Left colon (tissue), 2 donors: ENCODE measurements at regions not wholly inside any gene's neighbourhood (a gene's known extent, or its start where the extent isn't known, plus 50 kb on each side); places are given as distances from the start of the nearest gene placed in this dataset.
"Not testable (repeated sequence)": the region's sequence is repeated elsewhere in the genome, so short reads cannot be mapped to it uniquely, and the experiment has no call there.

Experiments used
- ATAC-seq: fragments of 200-7000 bp; cut with Tn5 transposase; one replicate; pipeline ENCODE4 v1.9.1; 2020; ENCODE audit warnings: mild to moderate bottlenecking, moderate library complexity
- DNase-seq, 2 donors: peaks; one replicate each; pipeline ENCODE4 v3.0.0-alpha.2; 2020
- intact Hi-C, 2 donors: fragments of 100-400 bp; cut with DNase I in 1 of 2; cut with micrococcal nuclease in 1 of 2; formaldehyde crosslinking; loops; one replicate each; pipeline versions ENCODE4 v1.11.2 to v1.14.0; 2022; cut with DNase I, micrococcal nuclease
- donor health status: DM: no; HTN: no; CAD: no.
- donor health status: DM: yes; HTN: yes; CAD: no.

GRCh38 chr12:125330645-125331341 lies 265.6 kb downstream of the AACS start:
- intact Hi-C loops: no loop called here
- ATAC-seq (peak; percentile 98), DNase-seq (peak; percentile 30 to 73)

GRCh38 chr12:125331342-125332052 lies 266.3 kb downstream of the AACS start:
- intact Hi-C loops: no loop called here
- ATAC-seq (peak; percentile 75), DNase-seq (peak in 1 of 2 donors; percentile 16)

- no peak for ATAC-seq
- intact Hi-C loops: no loop called here
- no peak for DNase-seq
Observed at GRCh38 chr12:125332900-125333299, 267.7 kb downstream of the AACS start.

- ATAC-seq (no peak), DNase-seq (no peak)
- intact Hi-C loops: no loop called here
Observed at GRCh38 chr12:125336246-125336645, 271.0 kb downstream of the AACS start.

- ATAC-seq: peak; percentile 91
- intact Hi-C loops: no loop called here
- DNase-seq: peak; percentile 29 to 35
Observed at GRCh38 chr12:125340791-125341190, 275.6 kb downstream of the AACS start.

- ATAC-seq (peak; percentile 84), DNase-seq (peak in 1 of 2 donors; percentile 7)
- intact Hi-C loops: no loop called here
Observed at GRCh38 chr12:125341422-125341821, 276.2 kb downstream of the AACS start.

GRCh38 chr12:125343649-125344048 lies 278.4 kb downstream of the AACS start:
- intact Hi-C loops: no loop called here
- DNase-seq (no peak), ATAC-seq (no peak)

GRCh38 chr12:125346362-125346761 lies 281.1 kb downstream of the AACS start:
- peak; percentile 35 for ATAC-seq
- no peak for DNase-seq
- intact Hi-C loops: no loop called here

- ATAC-seq (no peak), DNase-seq (no peak)
- intact Hi-C loops: no loop called here
Observed at GRCh38 chr12:125351788-125352187, 286.6 kb downstream of the AACS start.

GRCh38 chr12:125353002-125353401 lies 287.8 kb downstream of the AACS start:
- ATAC-seq, DNase-seq, intact Hi-C loops: not testable (repeated sequence)

- no peak for ATAC-seq
- no peak for DNase-seq
- intact Hi-C loops: no loop called here
Observed at GRCh38 chr12:125353871-125354270, 288.6 kb downstream of the AACS start.

- DNase-seq (no peak), ATAC-seq (no peak)
- intact Hi-C loops: no loop called here
Observed at GRCh38 chr12:125355614-125356013, 290.4 kb downstream of the AACS start.

- DNase-seq: no peak
- intact Hi-C loops: no loop called here
- no peak for ATAC-seq
Observed at GRCh38 chr12:125356111-125356510, 290.9 kb downstream of the AACS start.

- DNase-seq (no peak), ATAC-seq (no peak)
- intact Hi-C loops: no loop called here
Observed at GRCh38 chr12:125357561-125357960, 292.3 kb downstream of the AACS start.

GRCh38 chr12:125360540-125360939 lies 295.3 kb downstream of the AACS start:
- ATAC-seq: no peak
- DNase-seq: no peak
- intact Hi-C loops: no loop called here

GRCh38 chr12:125371033-125371432 lies 305.8 kb downstream of the AACS start:
- ATAC-seq (no peak), DNase-seq (no peak)
- intact Hi-C loops: no loop called here

- intact Hi-C loops: no loop called here
Observed at GRCh38 chr12:125372085-125372484, 306.9 kb downstream of the AACS start.

GRCh38 chr12:125373375-125373774 lies 308.1 kb downstream of the AACS start:
- DNase-seq (no peak), ATAC-seq (no peak)
- intact Hi-C loops: no loop called here

More at GRCh38 chr12:125372085-125372484, 306.9 kb downstream of the AACS start:
- DNase-seq (no peak), ATAC-seq (no peak)

GRCh38 chr12:125376422-125376821 lies 311.2 kb downstream of the AACS start:
- no peak for DNase-seq
- no peak for ATAC-seq
- intact Hi-C loops: no loop called here

GRCh38 chr12:125377093-125377492 lies 311.9 kb downstream of the AACS start:
- intact Hi-C loops: no loop called here
- DNase-seq (no peak), ATAC-seq (no peak)
